NCI-H446 (cell line): ENCODE measurements at regions not wholly inside any gene's neighbourhood (a gene's known extent, or its start where the extent isn't known, plus 50 kb on each side); places are given as distances from the start of the nearest gene placed in this dataset.

Experiments
- DNase-seq, 2 experiments: peaks; one replicate each; lab custom pipeline; 2025; lab: John Stamatoyannopoulos, UW

DNA sequence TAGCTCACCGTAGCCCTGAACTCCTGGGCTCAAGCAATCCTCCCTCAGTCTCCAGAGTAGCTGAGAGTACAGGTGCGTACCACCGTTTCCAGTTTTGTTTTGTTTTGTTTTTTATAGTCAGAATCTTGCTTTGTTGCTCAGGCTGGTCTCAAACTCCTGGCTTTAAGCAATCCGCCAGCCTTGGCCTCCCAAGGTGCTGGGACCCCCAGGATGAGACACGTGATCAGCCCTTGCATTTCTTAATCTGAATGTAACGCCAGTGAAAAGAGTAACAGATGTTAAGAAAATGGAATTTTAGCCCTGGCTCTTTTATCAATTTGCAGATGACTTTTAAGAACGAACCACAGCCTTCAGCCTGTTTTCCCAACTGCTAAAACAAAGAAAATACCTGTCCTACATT lies 451.3 kb downstream of the SHQ1 start:
- DNase-seq: no peak

DNA sequence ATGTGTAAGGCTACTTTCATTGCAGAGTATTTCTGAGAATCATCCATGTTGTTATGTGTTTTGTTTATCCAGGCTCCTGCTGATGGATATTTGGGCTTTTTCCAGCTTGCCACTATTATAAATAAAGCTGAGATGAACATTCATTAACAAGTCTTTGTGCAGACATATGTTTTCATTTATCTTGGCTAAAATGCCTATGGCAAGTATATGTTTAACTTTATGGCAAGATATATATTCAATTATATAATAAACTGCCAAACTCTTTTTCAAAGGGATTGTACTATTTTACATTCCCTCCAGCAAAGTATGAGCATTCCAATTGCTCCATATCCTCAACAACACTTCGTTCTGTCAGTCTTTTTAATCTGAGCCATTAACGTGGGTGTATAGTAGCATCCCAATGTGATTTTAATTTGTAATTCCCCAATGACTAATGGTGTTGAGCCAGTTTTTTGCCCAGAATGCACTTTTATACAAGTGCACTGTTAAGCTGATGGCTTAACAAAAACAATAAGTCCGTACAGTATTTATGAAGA lies 452.4 kb downstream of the SHQ1 start:
- DNase-seq: no peak

- no peak for DNase-seq
Measured at GRCh38 chr3:72393455-72393854, 454.8 kb downstream of the SHQ1 start.

DNA sequence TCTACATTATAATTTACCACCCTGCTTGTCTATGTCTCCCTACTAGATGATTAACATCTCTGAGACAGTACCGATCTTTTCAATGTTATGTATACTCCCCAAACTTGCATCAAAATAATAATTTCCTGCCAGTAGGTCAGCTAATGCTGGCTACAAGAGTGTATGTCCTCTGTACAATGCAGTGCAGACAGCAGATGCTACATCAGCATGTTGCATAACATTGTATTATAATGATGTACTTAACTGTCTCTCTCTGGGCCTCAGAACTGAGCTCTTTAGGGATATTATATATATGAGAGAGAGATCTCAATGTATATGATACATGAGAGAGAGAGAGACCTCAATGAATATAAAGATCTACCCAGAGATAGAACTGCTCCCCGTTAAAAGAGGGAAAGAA lies 456.6 kb downstream of the SHQ1 start:
- no peak for DNase-seq

GRCh38 chr3:72390841-72391240 lies 457.4 kb downstream of the SHQ1 start:
- DNase-seq: no peak

DNA sequence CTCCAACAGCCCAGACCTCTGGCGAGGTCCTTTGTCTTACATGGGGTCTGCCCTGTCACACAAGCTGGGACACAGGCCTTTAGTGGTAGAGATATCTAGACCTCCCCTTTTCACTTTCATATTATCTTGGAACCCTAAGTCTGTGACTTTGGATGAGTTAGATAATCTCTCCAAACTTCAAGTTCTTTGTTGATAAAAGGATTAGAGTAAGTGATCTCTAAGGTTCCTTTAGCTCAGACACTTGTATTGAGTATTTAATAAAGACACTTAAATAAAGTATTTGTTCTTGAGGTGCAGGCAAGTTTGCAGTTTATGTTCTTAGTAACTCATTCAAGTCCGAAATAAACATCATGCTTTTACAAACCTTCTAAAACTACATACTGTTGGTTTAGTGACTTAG lies 459.6 kb downstream of the SHQ1 start:
- DNase-seq: no peak

- DNase-seq: no peak
Measured at GRCh38 chr3:72388117-72388516, 460.1 kb downstream of the SHQ1 start.

DNA sequence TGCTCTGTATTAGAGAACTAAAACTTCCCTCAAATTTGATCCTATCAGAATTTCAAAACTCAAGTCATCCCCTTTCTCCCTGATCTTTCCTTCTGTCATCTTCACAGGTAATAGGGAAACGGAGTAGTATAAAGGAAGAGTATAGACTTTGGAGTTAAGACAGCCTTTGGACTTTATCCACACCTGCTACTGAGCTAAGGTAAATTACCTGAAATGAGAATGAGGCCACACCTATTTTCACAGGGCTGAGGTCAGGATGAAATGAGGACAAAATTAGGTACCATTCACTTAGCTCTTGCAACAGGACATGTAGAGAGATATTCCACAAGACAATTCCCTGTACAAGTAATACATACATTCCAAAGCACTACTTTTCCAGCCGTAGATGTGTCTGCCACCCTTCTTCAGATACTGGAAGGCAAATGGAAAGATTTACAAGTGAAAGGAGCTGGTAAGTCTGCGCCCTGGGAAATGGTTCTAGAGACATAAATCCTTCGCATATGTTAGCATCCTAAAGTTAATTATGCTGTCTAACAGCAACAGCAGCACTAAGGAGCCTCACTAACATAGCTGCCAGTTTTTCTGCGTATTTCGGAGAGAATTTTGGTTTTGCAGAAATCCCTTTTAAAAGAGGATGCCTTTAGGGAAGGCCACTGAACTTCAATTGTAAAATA lies 461.8 kb downstream of the SHQ1 start:
- no peak for DNase-seq

- no peak for DNase-seq
Measured at GRCh38 chr3:72385167-72385566, 463.1 kb downstream of the SHQ1 start.

- no peak for DNase-seq
Measured at GRCh38 chr3:72384602-72385001, 463.6 kb downstream of the SHQ1 start.

DNA sequence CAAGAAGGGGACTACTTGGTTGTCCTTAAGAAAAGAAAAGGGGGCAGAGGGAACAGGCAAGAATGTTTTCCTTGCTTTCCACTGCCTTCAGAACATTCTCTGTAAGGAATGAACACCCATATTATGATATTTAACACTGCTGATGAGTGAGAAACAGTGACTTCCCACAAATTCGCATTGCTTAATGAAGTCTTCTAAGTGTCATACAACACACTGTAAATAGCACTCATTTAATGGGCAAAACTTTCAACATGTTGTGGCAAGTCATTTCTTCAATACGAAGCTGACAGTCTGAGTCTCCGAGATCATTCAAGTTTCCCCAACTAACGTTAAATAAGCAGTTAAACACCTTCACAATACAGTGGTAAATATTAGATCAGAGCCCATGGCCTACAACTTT lies 464.4 kb downstream of the SHQ1 start:
- DNase-seq: no peak

DNA sequence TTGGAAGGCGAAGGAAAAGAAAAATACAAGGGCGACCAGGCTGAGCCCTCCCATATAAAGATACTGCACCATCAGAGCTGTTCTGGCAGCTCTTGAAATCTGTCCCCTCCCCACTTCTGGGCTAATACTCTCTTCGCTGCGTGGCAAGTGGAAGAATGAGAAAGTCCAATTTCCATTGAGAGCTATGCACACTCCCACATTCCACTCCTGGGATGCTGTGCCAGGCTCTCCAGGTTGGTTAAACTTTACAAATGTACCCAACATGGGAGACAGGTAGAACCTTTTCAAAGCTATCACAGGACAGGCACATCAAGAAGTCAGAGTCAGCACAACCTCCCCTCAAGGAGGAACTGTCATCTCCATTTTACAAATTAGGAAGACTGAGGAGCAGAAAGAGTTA lies 465.0 kb downstream of the SHQ1 start:
- DNase-seq: no peak

DNA sequence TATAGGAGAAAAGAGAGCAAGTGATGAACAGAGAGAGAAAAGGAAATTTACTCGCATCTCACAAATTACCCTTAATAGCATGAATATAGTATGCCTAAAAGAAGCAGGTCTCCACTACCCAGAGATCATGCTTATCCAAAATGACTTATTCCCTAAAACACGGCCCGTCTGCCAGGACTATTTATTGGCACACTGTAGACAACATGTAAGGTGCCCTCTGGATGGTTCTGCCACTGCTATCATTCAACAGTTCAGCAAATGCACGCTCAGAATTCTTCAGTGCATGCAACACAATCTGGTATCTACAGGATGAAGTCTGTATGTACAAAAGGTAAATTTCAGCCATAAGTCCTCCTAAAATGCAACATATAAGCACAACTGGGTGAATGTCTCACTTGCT lies 465.8 kb downstream of the SHQ1 start:
- no peak for DNase-seq

- DNase-seq: no peak
Measured at GRCh38 chr3:72381584-72381983, 466.7 kb downstream of the SHQ1 start.

DNA sequence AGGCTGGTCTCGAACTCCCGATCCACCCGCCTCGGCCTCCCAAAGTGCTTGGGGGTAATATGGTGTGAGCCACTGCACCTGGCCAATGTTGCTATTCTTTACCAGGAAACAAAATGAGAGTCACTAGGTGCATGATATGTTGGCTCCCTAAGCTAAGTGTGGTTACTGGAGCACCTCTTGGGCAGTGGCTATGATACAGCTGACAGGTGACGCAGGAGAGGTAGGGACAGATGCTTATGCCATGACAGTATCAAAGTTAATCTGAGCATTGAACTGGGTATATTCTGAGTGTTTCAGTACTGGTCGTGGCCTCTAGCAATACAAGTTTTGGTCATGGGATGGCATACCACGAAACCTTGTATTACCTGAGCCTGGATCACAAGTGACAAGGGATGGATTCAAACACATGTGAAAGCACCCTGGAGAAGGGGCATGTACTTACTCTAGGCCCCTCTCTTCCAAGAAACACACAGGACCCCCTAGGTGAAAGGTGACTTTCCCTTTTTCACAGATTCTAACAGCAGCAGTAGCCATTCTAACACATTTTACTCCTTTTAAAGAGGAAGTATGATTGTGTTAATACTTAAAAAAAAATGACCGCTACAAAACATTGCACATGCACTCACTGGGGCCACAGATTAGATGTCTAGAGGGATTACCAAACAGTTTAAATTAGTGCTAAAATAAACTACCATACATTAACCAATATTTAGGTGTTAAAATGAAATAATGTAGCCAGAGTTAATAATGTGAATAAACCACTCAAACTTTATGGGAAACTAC lies 467.3 kb downstream of the SHQ1 start:
- no peak for DNase-seq

- no peak for DNase-seq
Measured at GRCh38 chr3:72380193-72380592, 468.1 kb downstream of the SHQ1 start.

DNA sequence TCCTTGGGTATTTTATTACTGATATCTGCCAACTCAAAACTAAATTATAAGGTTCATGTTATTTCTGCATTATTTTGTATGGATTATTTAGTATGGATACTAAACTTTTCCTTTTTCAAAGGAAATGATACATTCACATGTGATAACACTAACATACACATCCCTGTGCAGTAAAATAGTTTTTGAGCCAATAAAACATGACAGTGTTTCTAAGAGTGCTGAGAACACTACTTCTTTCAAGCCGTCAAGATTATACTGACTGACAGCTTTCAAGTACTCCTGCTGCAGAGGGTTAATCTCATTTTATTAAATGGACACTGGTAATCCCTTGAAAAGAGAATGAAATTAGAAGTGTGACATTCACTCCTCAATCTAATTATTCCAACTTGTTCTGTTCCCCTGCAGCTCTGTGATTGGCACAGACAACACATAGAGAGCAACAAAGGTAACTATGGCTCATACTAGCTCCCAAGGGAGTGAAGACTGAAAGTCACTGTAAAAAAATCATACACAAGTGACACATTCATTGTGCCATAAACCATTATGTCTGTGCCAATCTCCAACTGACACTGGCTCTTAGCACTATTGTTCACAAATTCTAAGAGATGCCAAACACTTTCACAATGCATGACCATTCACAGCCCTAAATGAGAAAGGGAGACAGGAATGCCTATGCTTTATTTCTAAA lies 468.6 kb downstream of the SHQ1 start:
- no peak for DNase-seq

DNA sequence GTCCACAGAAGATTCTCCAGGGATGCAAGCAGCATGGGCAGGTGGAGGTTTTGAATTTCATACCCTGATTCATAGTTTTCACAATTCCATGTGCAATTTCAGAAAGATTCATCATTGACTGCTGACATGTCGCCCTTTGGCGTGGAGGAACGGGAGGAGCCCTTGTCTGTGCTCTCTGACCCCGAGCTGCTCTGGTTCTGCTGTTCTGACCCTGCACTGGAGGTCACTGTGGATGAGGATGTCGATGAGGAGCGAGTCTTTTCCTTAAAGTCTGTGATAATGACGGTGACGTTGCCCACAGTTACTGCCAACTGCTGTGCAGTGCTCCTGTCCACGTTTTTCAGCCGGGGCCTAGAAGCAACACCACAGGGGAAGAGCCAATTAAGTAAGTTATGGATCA lies 470.0 kb downstream of the SHQ1 start:
- no peak for DNase-seq

DNA sequence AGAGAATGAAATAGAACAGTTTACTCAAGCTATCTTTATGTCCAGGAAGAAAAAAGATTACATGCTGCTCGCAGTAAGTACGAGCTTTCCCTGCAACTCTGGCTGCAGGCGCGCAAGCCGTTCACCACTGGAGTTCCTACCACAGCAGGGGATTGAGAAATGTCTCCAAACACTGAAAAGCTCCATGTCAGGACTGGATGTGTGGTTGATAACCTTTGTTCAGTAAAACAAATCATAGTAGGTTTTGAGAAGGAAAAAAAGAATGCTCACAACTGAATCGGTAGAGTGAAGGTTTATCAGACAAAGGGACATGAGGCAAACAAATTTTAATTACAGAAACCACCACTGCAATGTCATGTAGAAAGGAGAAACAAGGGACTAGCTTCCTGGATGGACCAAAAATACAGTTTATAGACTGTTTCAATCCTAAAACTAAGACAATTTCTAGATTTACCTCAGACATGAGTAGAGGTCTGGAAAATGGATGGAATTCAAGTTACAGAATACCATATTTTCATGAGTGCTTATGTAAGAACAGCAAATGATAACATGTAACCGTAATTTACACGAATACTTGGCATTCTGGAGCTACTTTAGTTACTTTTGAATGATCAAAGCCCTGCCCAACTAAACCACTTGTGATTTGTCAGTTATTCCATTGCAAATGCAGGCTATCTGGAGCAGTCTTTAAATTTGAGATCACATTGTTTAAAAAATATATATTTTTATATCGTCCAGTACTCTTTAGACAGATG lies 471.1 kb downstream of the SHQ1 start:
- DNase-seq: no peak

GRCh38 chr3:72375237-72376076 lies 472.8 kb downstream of the SHQ1 start:
- no peak for DNase-seq

- DNase-seq: no peak
Measured at GRCh38 chr3:72373139-72373538, 475.1 kb downstream of the SHQ1 start.
